Stimulated activated CD8-positive, alpha-beta memory T cell treated with anti-CD3 and anti-CD28 coated beads, Interleukin-7, amount 100 ng/mL, for 4 hours (primary cell): ENCODE measurements at regions not wholly inside any gene's neighbourhood (a gene's known extent, or its start where the extent isn't known, plus 50 kb on each side); places are given as distances from the start of the nearest gene placed in this dataset.
A peak's percentile ranks its signal among the peaks of the same experiment; 100 is the strongest.
"Not testable (repeated sequence)": the region's sequence is repeated elsewhere in the genome, so short reads cannot be mapped to it uniquely, and the experiment has no call there.

Experiments
- DNase-seq, 2 donors: peaks; one replicate each; pipeline ENCODE4 v3.0.0-alpha.2; 2020; ENCODE audit warnings: low read depth in 2 of 2

GRCh38 chr6:15164855-15165254 lies 81.0 kb upstream of the JARID2 start:
- DNase-seq, result not testable (repeated sequence)

DNA sequence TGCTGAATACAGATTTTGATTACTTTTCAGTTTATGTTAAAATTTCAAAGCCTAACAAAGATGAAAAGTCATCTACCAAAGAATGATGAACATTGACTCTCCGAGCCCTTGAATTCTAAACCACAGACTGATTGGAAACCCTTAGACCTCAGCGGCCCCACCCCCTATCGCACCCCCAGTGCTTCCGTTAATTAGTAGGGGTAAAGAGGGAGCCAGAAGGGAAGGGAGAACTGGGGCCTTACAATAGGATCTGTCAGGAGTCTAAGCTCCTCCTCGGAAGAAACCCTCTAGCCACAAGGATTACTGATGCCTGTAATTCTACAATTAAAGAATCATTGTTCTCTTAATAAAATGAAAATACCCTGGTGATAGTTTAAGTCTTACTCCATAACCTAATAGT lies 79.7 kb upstream of the JARID2 start:
- no peak for DNase-seq

DNA sequence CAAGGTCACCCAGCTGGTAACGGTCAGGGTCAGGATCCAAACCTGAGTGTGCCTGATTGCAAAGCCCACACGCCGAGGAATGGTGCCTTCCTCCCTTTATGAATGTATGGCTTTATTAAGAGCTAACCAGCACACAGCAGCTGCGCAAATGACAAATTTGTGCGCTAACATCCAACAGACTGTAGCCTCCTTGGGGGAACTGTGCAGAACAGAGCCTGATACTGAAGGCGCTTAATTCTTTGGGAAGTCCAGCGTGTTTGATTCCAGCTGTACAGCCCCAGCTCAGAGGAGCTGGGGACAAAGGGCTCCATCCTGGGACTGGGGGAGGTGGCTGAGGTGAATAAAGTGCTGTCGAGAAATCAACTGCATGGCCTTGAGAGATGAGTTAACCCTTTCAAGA lies 75.7 kb upstream of the JARID2 start:
- DNase-seq, result no peak

DNA sequence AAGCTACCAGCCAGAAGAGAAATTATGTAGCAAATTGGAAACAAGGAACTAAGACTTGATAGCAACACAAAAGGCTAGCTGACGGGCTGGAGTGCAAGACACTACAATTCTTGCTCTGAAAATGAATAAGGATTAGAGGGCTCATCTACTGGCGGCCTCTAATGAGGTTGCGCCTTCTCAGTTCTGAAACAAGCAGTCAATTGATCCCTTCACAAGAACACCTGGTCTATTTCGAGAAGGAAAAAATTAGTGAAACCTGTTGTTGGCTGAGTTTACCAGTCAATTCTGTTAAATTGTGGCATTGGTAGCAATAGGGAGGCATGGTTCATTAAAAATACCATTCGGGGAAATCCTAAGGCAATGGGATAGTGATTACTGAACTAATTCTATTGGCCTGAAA lies 74.8 kb upstream of the JARID2 start:
- DNase-seq, result no peak

DNA sequence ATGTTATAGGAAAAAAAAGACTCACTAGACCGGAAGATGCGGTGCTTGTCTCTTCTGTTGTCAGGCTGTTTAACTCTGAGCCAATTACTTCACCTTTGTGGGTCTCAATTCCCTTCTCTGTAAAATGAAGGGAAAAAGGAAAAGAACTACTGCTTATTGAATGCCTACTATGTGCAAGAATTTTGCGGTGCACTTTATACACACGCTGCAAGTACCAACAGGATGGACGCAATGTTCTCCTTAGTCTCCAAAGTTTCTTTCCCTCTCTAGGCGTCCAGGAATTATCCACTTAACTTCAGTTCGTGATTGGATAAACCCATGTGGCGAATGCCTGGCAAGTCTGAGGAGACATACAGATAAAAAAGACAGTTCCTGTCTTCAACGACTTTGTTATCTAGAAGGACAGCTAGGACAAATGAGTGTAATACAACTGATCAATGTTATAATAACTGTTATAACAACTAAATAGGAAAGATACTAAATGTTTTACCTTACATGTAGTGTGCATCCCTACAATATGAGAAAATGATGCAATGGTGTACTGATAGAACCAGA lies 69.0 kb upstream of the JARID2 start:
- no peak for DNase-seq

DNA sequence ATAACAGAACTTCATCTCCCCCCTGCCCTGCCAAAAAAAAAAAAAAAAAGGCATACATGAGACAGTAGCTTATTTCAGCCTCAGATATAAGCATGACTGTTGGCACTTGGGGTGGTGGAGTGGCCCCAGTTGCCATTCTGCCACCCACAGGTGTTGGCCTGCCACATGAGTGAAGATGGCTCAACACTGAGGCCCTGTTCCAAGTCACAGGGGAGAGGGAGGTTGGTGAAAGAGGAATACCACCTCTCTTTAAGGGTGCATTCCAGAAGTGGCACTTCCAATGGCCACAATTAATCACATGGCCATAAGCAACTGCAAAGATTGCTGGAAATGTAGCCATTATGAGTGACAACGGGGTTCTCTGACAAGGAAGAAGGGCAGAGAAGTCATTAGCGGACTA lies 61.9 kb upstream of the JARID2 start:
- DNase-seq, result no peak

DNA sequence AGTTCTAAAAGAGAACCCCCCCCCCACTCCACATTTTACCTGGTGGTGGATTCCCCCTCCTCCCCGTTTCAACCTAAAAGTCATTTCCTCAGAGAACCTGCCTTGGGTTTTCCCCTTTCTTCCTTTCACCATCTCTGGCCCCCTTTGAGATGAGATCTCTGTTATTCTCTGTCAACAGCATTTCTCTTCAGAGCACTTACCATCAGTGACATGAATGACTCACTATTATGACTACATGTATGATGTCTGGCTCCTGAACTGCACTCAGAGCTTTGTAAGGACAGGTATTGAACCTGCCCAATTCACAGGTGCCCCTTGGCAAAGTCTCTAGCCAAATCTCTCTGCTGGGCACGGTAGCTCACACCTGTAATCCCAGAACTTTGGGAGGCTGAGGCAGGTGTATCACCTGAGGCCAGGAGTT lies 61.4 kb upstream of the JARID2 start:
- DNase-seq, result peak in 1 of 2 donors; percentile 4

GRCh38 chr6:15185111-15185510 lies 60.8 kb upstream of the JARID2 start:
- DNase-seq, result not testable (repeated sequence)

- DNase-seq, result not testable (repeated sequence)
Measured at GRCh38 chr6:15193451-15193850, 52.4 kb upstream of the JARID2 start.

DNA sequence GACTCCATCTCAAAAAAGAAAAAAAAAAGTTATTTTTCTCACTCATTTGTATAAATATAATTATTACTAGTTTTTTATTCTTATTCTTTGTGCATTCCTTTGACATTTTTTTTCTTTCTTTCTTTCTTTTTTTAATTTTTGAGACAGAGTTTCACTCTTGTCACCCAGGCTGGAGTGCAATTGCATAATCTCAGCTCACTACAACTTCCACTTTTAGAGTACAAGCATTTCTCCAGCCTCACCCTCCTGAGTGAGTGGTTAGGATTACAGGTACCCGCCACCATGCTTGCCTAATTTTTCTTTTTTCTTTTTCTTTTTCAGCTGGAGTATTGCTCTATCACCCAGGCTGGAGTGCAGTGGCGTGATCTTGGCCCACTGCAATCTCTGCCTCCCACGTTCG lies 51.4 kb upstream of the JARID2 start:
- no peak for DNase-seq
